Esophagus squamous epithelium (tissue), 4 donors: ENCODE measurements at regions not wholly inside any gene's neighbourhood (a gene's known extent, or its start where the extent isn't known, plus 50 kb on each side); places are given as distances from the start of the nearest gene placed in this dataset.

Experiments
- CTCF ChIP-seq, 6 experiments: fragments of 450-650 bp in 4 of 6; fragments of 200-600 bp in 2 of 6; sonication (generic) in 2 of 6; IDR thresholded peaks; one replicate each; pipeline ENCODE4 v1.5.1; 2016 to 2019; ENCODE audit warnings: antibody characterized with exemption in 6 of 6, mild to moderate bottlenecking in 4 of 6, moderate library complexity in 4 of 6
- POLR2A ChIP-seq, 4 donors: fragments of 450-650 bp; IDR thresholded peaks; one replicate each; pipeline ENCODE4 v1.6.1; 2017; ENCODE audit warnings: antibody characterized with exemption in 4 of 4, mild to moderate bottlenecking in 4 of 4, moderate library complexity in 3 of 4

GRCh38 chr2:239675826-239676715 lies 275.3 kb upstream of the HDAC4 start:
- TF ChIP-seq CTCF (IDR thresholded peaks at IDR 0.05) (no peak), POLR2A (IDR thresholded peaks at IDR 0.05) (no peak)
